Mesendoderm (in vitro differentiated cells): ENCODE measurements at regions not wholly inside any gene's neighbourhood (a gene's known extent, or its start where the extent isn't known, plus 50 kb on each side); places are given as distances from the start of the nearest gene placed in this dataset.

Experiments used
- DNase-seq: peaks from one replicate; pipeline ENCODE4 v3.0.0; 2013
- H2AK5ac ChIP-seq: 2 replicates; pipeline ENCODE4 v1.6.1; 2013; ENCODE audit warnings: low read length, inconsistent platforms
- H2BK120ac ChIP-seq: 2 replicates; pipeline ENCODE4 v1.6.1; 2013; ENCODE audit warnings: low read depth, mild to moderate bottlenecking, low read length, moderate library complexity, mixed read lengths
- H2BK15ac ChIP-seq: replicated peaks from 2 replicates; pipeline ENCODE4 v1.6.1; 2013; ENCODE audit warnings: low read depth, mild to moderate bottlenecking, moderate library complexity
- H2BK5ac ChIP-seq: 2 replicates; pipeline ENCODE4 v1.6.1; 2013; ENCODE audit warnings: low read length, inconsistent platforms
- H3K18ac ChIP-seq: 2 replicates; pipeline ENCODE4 v1.6.1; 2013; ENCODE audit warnings: mild to moderate bottlenecking, low read length, mixed read lengths
- H3K23ac ChIP-seq: one replicate; pipeline ENCODE4 v1.6.1; 2013; ENCODE audit warnings: low read length
- H3K27ac ChIP-seq: 2 replicates; pipeline ENCODE4 v1.5.1; 2013; ENCODE audit warnings: low read depth, mild to moderate bottlenecking, inconsistent platforms, low read length, moderate library complexity
- H3K27me3 ChIP-seq: 2 replicates; pipeline ENCODE4 v1.6.1; 2013; ENCODE audit warnings: low read length, control low read depth, mild to moderate bottlenecking, inconsistent platforms; ENCODE audit not compliant: insufficient read depth, poor library complexity
- H3K36me3 ChIP-seq: 2 replicates; pipeline ENCODE4 v1.6.1; 2013; ENCODE audit warnings: low read length, inconsistent platforms; ENCODE audit not compliant: control insufficient read depth, insufficient read depth
- H3K4ac ChIP-seq: one replicate; pipeline ENCODE4 v1.6.1; 2013; ENCODE audit warnings: low read depth, mild to moderate bottlenecking, low read length, moderate library complexity
- H3K4me1 ChIP-seq: 2 replicates; pipeline ENCODE4 v1.6.1; 2013; ENCODE audit warnings: low read depth, low read length, inconsistent platforms; ENCODE audit not compliant: control insufficient read depth
- H3K4me2 ChIP-seq: 2 replicates; pipeline ENCODE4 v1.6.1; 2013; ENCODE audit warnings: low read length
- H3K4me3 ChIP-seq: 2 replicates; pipeline ENCODE4 v1.5.1; 2013; ENCODE audit warnings: mild to moderate bottlenecking, low read length
- H3K56ac ChIP-seq: one replicate; pipeline ENCODE4 v1.6.1; 2013; ENCODE audit warnings: low read length
- H3K79me1 ChIP-seq: 2 replicates; pipeline ENCODE4 v1.6.1; 2013; ENCODE audit warnings: low read length, inconsistent platforms
- H3K79me2 ChIP-seq: 2 replicates; pipeline ENCODE4 v1.6.1; 2013; ENCODE audit warnings: mild to moderate bottlenecking, low read length; ENCODE audit not compliant: control insufficient read depth, insufficient read depth
- H3K9ac ChIP-seq: 2 replicates; pipeline ENCODE4 v1.6.1; 2013; ENCODE audit warnings: low read length, inconsistent platforms
- H4K5ac ChIP-seq: one replicate; pipeline ENCODE4 v1.6.1; 2013; ENCODE audit warnings: low read length
- H4K8ac ChIP-seq: one replicate; pipeline ENCODE4 v1.6.1; 2013; ENCODE audit warnings: low read depth, mild to moderate bottlenecking, control low read depth, low read length, moderate library complexity
- WGBS: extraction: QIAGEN DNeasy Blood & Tissue Kit; methylation state at CpG from one replicate; pipeline ENCODE4 v1.1.7; 2013; ENCODE audit warnings: low lambda C conversion rate, missing lambda C conversion rate; ENCODE audit not compliant: insufficient coverage; ENCODE audit errors: extremely low coverage; 5-methylcytosine and 5-hydroxymethylcytosine counted together

DNA sequence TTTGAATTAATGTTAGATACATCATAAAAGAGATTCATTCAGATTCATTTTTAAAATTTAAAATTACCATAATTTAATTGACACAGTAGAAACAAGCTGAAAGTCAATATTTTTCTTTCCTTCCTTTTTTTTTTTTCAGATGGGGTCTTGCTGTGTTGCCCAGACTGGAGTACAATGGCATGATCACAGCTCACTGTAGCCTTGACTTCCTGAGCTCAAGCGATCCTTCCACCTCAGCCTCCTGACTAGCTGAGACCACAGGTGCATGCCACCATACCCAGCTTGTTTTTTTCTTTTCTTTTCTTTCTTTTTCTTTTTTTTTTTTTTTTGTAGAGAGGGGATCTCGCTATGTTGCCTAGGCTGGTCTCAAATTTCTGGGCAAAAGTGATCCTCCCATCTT lies 131.6 kb upstream of the TBCA start:
- no peak overlapping the region for H4K8ac ChIP-seq
- H3K23ac ChIP-seq: no peak overlapping the region
- no peak overlapping the region for H3K27ac ChIP-seq
- H3K79me1 ChIP-seq: no peaks in the 10 kb centered on the region
- no peaks in the 10 kb centered on the region for H3K36me3 ChIP-seq
- no peaks in the 10 kb centered on the region for H3K27me3 ChIP-seq
- no peak for DNase-seq
- no peak overlapping the region for H4K5ac ChIP-seq
- no peak overlapping the region for H3K4me3 ChIP-seq
- no peak overlapping the region for H3K4me2 ChIP-seq
- no peak overlapping the region for H2AK5ac ChIP-seq
- H3K4ac ChIP-seq: no peak overlapping the region
- no peaks in the 10 kb centered on the region for H3K4me1 ChIP-seq
- H3K18ac ChIP-seq: no peak overlapping the region
- no peak overlapping the region for H2BK5ac ChIP-seq
- no peak overlapping the region for H3K56ac ChIP-seq
- H3K9ac ChIP-seq: no peak overlapping the region
- no peaks in the 10 kb centered on the region for H3K79me2 ChIP-seq
- no CpG with 5 or more reads among the region's 2 CpGs for WGBS
- H2BK15ac ChIP-seq: no peak overlapping the region
- H2BK120ac ChIP-seq: no peak overlapping the region

DNA sequence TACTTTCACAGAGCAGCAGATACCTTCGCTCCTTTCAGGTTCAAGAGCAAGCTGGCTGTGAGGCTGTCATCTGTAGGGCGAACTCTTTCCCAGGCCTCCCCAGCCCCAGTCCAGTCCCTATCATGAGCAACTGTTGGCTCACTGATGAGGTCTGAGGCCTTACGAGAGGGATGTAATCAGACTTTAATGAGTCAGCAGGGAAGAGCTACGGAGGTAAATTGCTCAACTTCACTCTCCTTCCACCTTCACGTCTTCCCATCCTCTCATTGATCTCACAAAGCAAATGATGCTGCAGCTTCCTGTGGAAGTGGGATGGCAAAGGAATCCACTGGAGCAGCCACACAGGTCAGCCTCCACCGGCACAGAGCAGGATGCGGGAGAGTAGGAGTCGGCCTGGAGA lies 130.7 kb upstream of the TBCA start:
- H4K8ac ChIP-seq: no peak overlapping the region
- no peaks in the 10 kb centered on the region for H3K79me2 ChIP-seq
- H3K36me3 ChIP-seq: no peaks in the 10 kb centered on the region
- no peak overlapping the region for H2BK120ac ChIP-seq
- no peaks in the 10 kb centered on the region for H3K27me3 ChIP-seq
- H2BK15ac ChIP-seq: no peak overlapping the region
- WGBS: no CpG with 5 or more reads among the region's 8 CpGs
- H3K79me1 ChIP-seq: no peaks in the 10 kb centered on the region
- H3K56ac ChIP-seq: no peak overlapping the region
- no peak overlapping the region for H3K4me3 ChIP-seq
- H2AK5ac ChIP-seq: no peak overlapping the region
- DNase-seq: no peak
- H4K5ac ChIP-seq: no peak overlapping the region
- no peak overlapping the region for H3K4ac ChIP-seq
- no peak overlapping the region for H3K9ac ChIP-seq
- H3K4me1 ChIP-seq: no peaks in the 10 kb centered on the region
- no peak overlapping the region for H2BK5ac ChIP-seq
- no peak overlapping the region for H3K23ac ChIP-seq
- no peak overlapping the region for H3K27ac ChIP-seq
- no peak overlapping the region for H3K18ac ChIP-seq
- no peak overlapping the region for H3K4me2 ChIP-seq

DNA sequence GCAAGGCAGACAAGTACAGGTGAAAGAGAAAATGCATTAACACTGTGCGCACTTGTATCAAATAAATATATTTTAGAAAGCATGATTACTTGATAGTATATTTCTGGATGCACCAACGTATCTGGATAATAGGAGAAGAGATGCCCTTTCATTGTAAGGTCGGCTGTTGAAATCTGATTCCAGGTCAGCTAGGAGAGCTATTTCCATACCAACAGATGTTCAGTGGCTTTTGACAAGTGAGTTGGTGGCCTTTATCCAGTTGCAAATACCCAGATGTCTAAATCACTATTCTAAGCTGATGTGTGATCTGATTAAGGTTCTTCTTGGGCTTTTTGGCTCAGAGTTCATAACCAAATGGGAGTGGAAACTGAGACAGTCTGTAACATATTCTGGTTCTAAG lies 128.2 kb upstream of the TBCA start:
- DNase-seq: no peak
- no peak overlapping the region for H3K27ac ChIP-seq
- H3K27me3 ChIP-seq: no peaks in the 10 kb centered on the region
- H3K79me2 ChIP-seq: no peaks in the 10 kb centered on the region
- H3K18ac ChIP-seq: no peak overlapping the region
- H3K79me1 ChIP-seq: no peaks in the 10 kb centered on the region
- H3K4me3 ChIP-seq: no peak overlapping the region
- H3K4me2 ChIP-seq: no peak overlapping the region
- no peak overlapping the region for H3K23ac ChIP-seq
- no peak overlapping the region for H3K56ac ChIP-seq
- no peak overlapping the region for H4K8ac ChIP-seq
- no peak overlapping the region for H2AK5ac ChIP-seq
- no peaks in the 10 kb centered on the region for H3K4me1 ChIP-seq
- H3K36me3 ChIP-seq: no peaks in the 10 kb centered on the region
- no peak overlapping the region for H3K4ac ChIP-seq
- no peak overlapping the region for H4K5ac ChIP-seq
- WGBS: no CpG with 5 or more reads among the region's 3 CpGs
- no peak overlapping the region for H2BK5ac ChIP-seq
- no peak overlapping the region for H3K9ac ChIP-seq
- no peak overlapping the region for H2BK15ac ChIP-seq
- H2BK120ac ChIP-seq: no peak overlapping the region

DNA sequence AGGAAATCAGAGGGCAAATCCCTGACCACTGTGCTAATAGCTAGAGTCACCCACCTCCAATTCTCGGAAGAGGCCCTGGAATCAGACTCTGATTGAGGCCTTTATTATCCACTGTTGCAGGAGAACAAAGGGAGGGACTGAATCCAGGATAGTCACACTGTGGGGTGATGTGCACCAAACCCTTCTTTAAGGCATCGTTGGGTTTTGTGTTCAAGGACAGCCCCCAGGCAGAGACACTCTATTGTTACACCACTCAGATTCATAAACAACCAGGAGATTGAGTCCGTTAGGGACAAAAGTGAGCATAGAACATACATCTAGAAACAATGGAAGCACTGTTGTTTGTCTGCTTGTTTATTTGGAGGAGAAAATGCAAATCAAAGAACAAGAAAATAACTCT lies 124.6 kb upstream of the TBCA start:
- no peak overlapping the region for H3K4me3 ChIP-seq
- no peak overlapping the region for H2BK15ac ChIP-seq
- no peak overlapping the region for H3K27ac ChIP-seq
- no CpG with 5 or more reads among the region's 3 CpGs for WGBS
- no peak for DNase-seq
- no peaks in the 10 kb centered on the region for H3K27me3 ChIP-seq
- H3K36me3 ChIP-seq: no peaks in the 10 kb centered on the region
- no peak overlapping the region for H4K8ac ChIP-seq
- no peak overlapping the region for H3K9ac ChIP-seq
- H2AK5ac ChIP-seq: no peak overlapping the region
- H3K18ac ChIP-seq: no peak overlapping the region
- H3K4ac ChIP-seq: no peak overlapping the region
- H3K4me2 ChIP-seq: no peak overlapping the region
- H2BK5ac ChIP-seq: no peak overlapping the region
- no peak overlapping the region for H3K56ac ChIP-seq
- no peak overlapping the region for H2BK120ac ChIP-seq
- H3K79me1 ChIP-seq: no peaks in the 10 kb centered on the region
- H3K79me2 ChIP-seq: no peaks in the 10 kb centered on the region
- H3K23ac ChIP-seq: no peak overlapping the region
- no peaks in the 10 kb centered on the region for H3K4me1 ChIP-seq
- no peak overlapping the region for H4K5ac ChIP-seq

DNA sequence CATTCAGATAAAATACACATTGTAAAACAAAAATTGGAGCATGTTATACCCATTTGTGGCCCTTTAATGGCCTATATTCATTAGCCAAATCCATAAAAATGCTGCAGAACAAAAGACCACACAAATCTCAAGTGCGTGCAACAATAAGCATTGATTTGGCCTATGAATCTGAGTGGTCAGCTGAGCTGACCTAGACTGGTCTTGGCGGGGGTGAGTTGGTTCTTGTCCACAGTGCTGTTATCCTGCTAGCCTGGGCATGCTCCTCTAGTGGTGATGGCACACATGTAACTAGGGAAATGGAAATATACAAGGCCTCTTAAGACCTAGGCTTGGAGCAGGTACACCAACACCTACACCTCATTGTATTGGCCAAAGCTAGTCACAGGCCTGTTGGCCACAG lies 122.2 kb upstream of the TBCA start:
- no peak overlapping the region for H2BK5ac ChIP-seq
- no peaks in the 10 kb centered on the region for H3K4me1 ChIP-seq
- no peak overlapping the region for H4K8ac ChIP-seq
- no peak overlapping the region for H3K56ac ChIP-seq
- H3K23ac ChIP-seq: no peak overlapping the region
- no peak overlapping the region for H2AK5ac ChIP-seq
- no peaks in the 10 kb centered on the region for H3K79me2 ChIP-seq
- no CpG with 5 or more reads among the region's 2 CpGs for WGBS
- H3K18ac ChIP-seq: no peak overlapping the region
- H3K36me3 ChIP-seq: no peaks in the 10 kb centered on the region
- H3K4me3 ChIP-seq: no peak overlapping the region
- DNase-seq: no peak
- no peaks in the 10 kb centered on the region for H3K27me3 ChIP-seq
- no peak overlapping the region for H3K27ac ChIP-seq
- H3K79me1 ChIP-seq: no peaks in the 10 kb centered on the region
- no peak overlapping the region for H2BK15ac ChIP-seq
- H3K4ac ChIP-seq: no peak overlapping the region
- H2BK120ac ChIP-seq: no peak overlapping the region
- no peak overlapping the region for H3K4me2 ChIP-seq
- H4K5ac ChIP-seq: no peak overlapping the region
- H3K9ac ChIP-seq: no peak overlapping the region

DNA sequence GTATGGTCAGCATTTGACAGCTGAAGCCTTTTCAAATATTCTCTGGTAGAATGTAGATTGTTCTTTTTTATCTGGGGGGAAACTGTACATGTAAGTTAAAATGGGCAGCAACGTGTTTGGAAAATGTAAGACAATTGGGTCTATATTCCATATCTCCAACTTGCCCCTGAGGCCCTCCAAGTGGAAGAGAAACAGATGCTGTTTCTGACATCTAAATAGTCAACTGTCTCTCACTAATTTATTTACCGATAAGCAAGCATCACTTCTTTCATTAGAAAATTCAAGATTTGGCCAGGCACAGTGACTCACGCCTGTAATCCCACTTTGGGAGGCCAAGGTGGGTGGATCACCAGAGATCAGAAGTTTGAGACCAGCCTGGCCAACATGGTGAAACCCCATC lies 120.2 kb upstream of the TBCA start:
- Histone ChIP-seq H3K56ac (no peak overlapping the region), H2BK120ac (no peak overlapping the region), H3K4ac (no peak overlapping the region), H3K4me1 (no peaks in the 10 kb centered on the region), H4K8ac (no peak overlapping the region), H3K23ac (no peak overlapping the region), H3K79me1 (no peaks in the 10 kb centered on the region), H2BK15ac (no peak overlapping the region), H3K27ac (no peak overlapping the region), H3K4me2 (no peak overlapping the region), H3K9ac (no peak overlapping the region), H2BK5ac (no peak overlapping the region), H3K4me3 (no peak overlapping the region), H3K79me2 (no peaks in the 10 kb centered on the region), H3K18ac (no peak overlapping the region), H2AK5ac (no peak overlapping the region), H3K27me3 (no peaks in the 10 kb centered on the region), H4K5ac (no peak overlapping the region), H3K36me3 (no peaks in the 10 kb centered on the region)
- no CpG with 5 or more reads among the region's 3 CpGs for WGBS
- DNase-seq: no peak
